CD4-positive, alpha-beta T cell (primary cell): ENCODE measurements at regions not wholly inside any gene's neighbourhood (a gene's known extent, or its start where the extent isn't known, plus 50 kb on each side); places are given as distances from the start of the nearest gene placed in this dataset.

Experiments used
- ATAC-seq: fragments of 200-7000 bp; cut with Tn5 transposase; one replicate; pipeline ENCODE4 v1.10.0; 2022; ENCODE audit warnings: mild to moderate bottlenecking; ENCODE audit not compliant: poor library complexity
- CTCF ChIA-PET: fragments of 350-600 bp; sonication (Branson Sonifier 250); formaldehyde crosslinking; loops from one replicate; lab custom pipeline; 2021; ENCODE audit warnings: antibody characterized with exemption, inconsistent platforms; lab: Charles Lee
- POLR2A ChIA-PET: fragments of 350-600 bp; sonication (Branson Sonifier 250); formaldehyde crosslinking; loops from one replicate; lab custom pipeline; 2021; ENCODE audit warnings: antibody characterized with exemption, inconsistent platforms; lab: Charles Lee
- DNase-seq, 14 experiments: peaks; one replicate each; pipeline ENCODE4 v3.0.0-alpha.2; 2013 to 2020; ENCODE audit warnings: mixed read lengths in 2 of 14
- H3K27ac ChIP-seq, 2 donors: one replicate each; pipeline versions ENCODE4 v1.5.1 to v1.7.0; 2013; ENCODE audit warnings: low read length in 2 of 2, low read depth in 1 of 2, mild to moderate bottlenecking in 1 of 2
- H3K27me3 ChIP-seq, 2 experiments: 1 replicate in 1 of 2; 2 replicates in 1 of 2; pipeline versions ENCODE4 v1.6.1 to v1.7.0; 2013; ENCODE audit warnings: low read length in 2 of 2, control low read depth in 1 of 2, mild to moderate bottlenecking in 1 of 2, moderate library complexity in 1 of 2; ENCODE audit not compliant: insufficient read depth in 2 of 2, control insufficient read depth in 1 of 2
- H3K36me3 ChIP-seq: one replicate; pipeline ENCODE4 v1.6.1; 2013; ENCODE audit warnings: low read length, control low read depth; ENCODE audit not compliant: insufficient read depth
- H3K4me1 ChIP-seq: one replicate; pipeline ENCODE4 v1.6.1; 2013; ENCODE audit warnings: low read length, control low read depth; ENCODE audit not compliant: insufficient read depth
- H3K4me3 ChIP-seq: one replicate; pipeline ENCODE4 v1.5.1; 2013; ENCODE audit warnings: mild to moderate bottlenecking, low read length, moderate library complexity
- H3K9me3 ChIP-seq, 2 experiments: 1 replicate in 1 of 2; 2 replicates in 1 of 2; pipeline versions ENCODE4 v1.6.1 to v1.7.0; 2013; ENCODE audit warnings: low read length in 2 of 2, mild to moderate bottlenecking in 2 of 2, control low read depth in 1 of 2, moderate library complexity in 1 of 2; ENCODE audit not compliant: control insufficient read depth in 1 of 2, insufficient read depth in 1 of 2
- H3K27ac Mint-ChIP-seq: one replicate; pipeline ENCODE4 v1.8.0; 2020; ENCODE audit warnings: mixed read lengths
- H3K27me3 Mint-ChIP-seq: one replicate; pipeline ENCODE4 v1.8.0; 2021; ENCODE audit warnings: mixed read lengths
- H3K36me3 Mint-ChIP-seq: one replicate; pipeline ENCODE4 v1.8.0; 2021; ENCODE audit warnings: low read depth, mixed read lengths
- H3K4me1 Mint-ChIP-seq: one replicate; pipeline ENCODE4 v1.8.0; 2021; ENCODE audit warnings: low read depth, mixed read lengths
- H3K4me3 Mint-ChIP-seq: one replicate; pipeline ENCODE4 v1.8.0; 2020; ENCODE audit warnings: mild to moderate bottlenecking, mixed read lengths
- H3K9me3 Mint-ChIP-seq: one replicate; pipeline ENCODE4 v1.8.0; 2020; ENCODE audit warnings: mixed read lengths
- CTCF ChIP-seq: fragments of 200-600 bp; IDR thresholded peaks from one replicate; pipeline ENCODE4 v1.8.0; 2022; ENCODE audit warnings: antibody characterized with exemption, mild to moderate bottlenecking
- intact Hi-C, 2 experiments: fragments of 100-400 bp; cut with DNase I in 1 of 2; cut with micrococcal nuclease in 1 of 2; formaldehyde crosslinking; loops; one replicate each; pipeline versions ENCODE4 v1.15.1 to v1.9.0; 2023 to 2025; cut with DNase I, micrococcal nuclease

GRCh38 chr18:78713069-78713468, 266.5 kb upstream of the SALL3 start:
- Histone ChIP-seq H3K4me1 (no peaks in the 10 kb centered on the region), H3K36me3 (no peaks in the 10 kb centered on the region), H3K27ac (no peak overlapping the region), H3K27me3 (no peaks in the 10 kb centered on the region), H3K4me3 (no peak overlapping the region), H3K9me3 (peaks cover 17 to 32% of the 10 kb centered on the region in 2 experiments)
- peaks cover 8% of the 10 kb centered on the region for H3K27me3 Mint-ChIP-seq
- no peaks in the 10 kb centered on the region for H3K4me1 Mint-ChIP-seq
- ATAC-seq (no peak), DNase-seq (no peak)
- peaks cover 12% of the 10 kb centered on the region for H3K9me3 Mint-ChIP-seq
- no peak overlapping the region for H3K27ac Mint-ChIP-seq
- intact Hi-C loops = no loop called here
- no peaks in the 10 kb centered on the region for H3K36me3 Mint-ChIP-seq
- POLR2A ChIA-PET = no interaction called here
- no peak overlapping the region for H3K4me3 Mint-ChIP-seq
- CTCF ChIA-PET = no interaction called here
- TF ChIP-seq CTCF = no peak

- H3K27ac Mint-ChIP-seq = no peak overlapping the region
- Histone ChIP-seq H3K4me1 (no peaks in the 10 kb centered on the region), H3K27me3 (no peaks in the 10 kb centered on the region), H3K27ac (no peak overlapping the region), H3K9me3 (peaks cover 10 to 34% of the 10 kb centered on the region in 2 experiments), H3K4me3 (no peak overlapping the region), H3K36me3 (no peaks in the 10 kb centered on the region)
- intact Hi-C loops = no loop called here
- DNase-seq (no peak), ATAC-seq (no peak)
- no peaks in the 10 kb centered on the region for H3K4me1 Mint-ChIP-seq
- no peaks in the 10 kb centered on the region for H3K36me3 Mint-ChIP-seq
- ChIA-PET POLR2A (no interaction called here), CTCF (no interaction called here)
- no peak for TF ChIP-seq CTCF
- H3K4me3 Mint-ChIP-seq = no peak overlapping the region
- H3K9me3 Mint-ChIP-seq = peaks cover 7% of the 10 kb centered on the region
- peaks cover 12% of the 10 kb centered on the region for H3K27me3 Mint-ChIP-seq
Measured at GRCh38 chr18:78713726-78714125, 265.9 kb upstream of the SALL3 start.

- DNase-seq (no peak), ATAC-seq (no peak)
- peaks cover 0 to 33% of the 10 kb centered on the region in 2 experiments for H3K9me3 ChIP-seq
- POLR2A ChIA-PET = no interaction called here
- no peaks in the 10 kb centered on the region for H3K36me3 ChIP-seq
- no peak overlapping the region for H3K27ac ChIP-seq
- H3K4me3 Mint-ChIP-seq = no peak overlapping the region
- H3K9me3 Mint-ChIP-seq = peaks cover 3% of the 10 kb centered on the region
- H3K27me3 ChIP-seq = peaks cover 0 to 1% of the 10 kb centered on the region in 2 experiments
- H3K4me3 ChIP-seq = no peak overlapping the region
- H3K4me1 Mint-ChIP-seq = no peaks in the 10 kb centered on the region
- no peaks in the 10 kb centered on the region for H3K4me1 ChIP-seq
- CTCF ChIA-PET = no interaction called here
- intact Hi-C loops = no loop called here
- H3K27me3 Mint-ChIP-seq = peaks cover 18% of the 10 kb centered on the region
- no peak overlapping the region for H3K27ac Mint-ChIP-seq
- H3K36me3 Mint-ChIP-seq = no peaks in the 10 kb centered on the region
- no peak for TF ChIP-seq CTCF
Measured at GRCh38 chr18:78716022-78716421, 263.6 kb upstream of the SALL3 start.
